Esophagus muscularis mucosa (tissue), 4 donors: ENCODE measurements at regions not wholly inside any gene's neighbourhood (a gene's known extent, or its start where the extent isn't known, plus 50 kb on each side); places are given as distances from the start of the nearest gene placed in this dataset.

Experiments
- EP300 ChIP-seq: sonication (generic); formaldehyde crosslinking; IDR thresholded peaks from one replicate; pipeline ENCODE4 v1.6.1; 2017; ENCODE audit warnings: antibody characterized with exemption
- POLR2A ChIP-seq: fragments of 450-650 bp; IDR thresholded peaks from one replicate; pipeline ENCODE4 v1.6.1; 2017; ENCODE audit warnings: antibody characterized with exemption, moderate library complexity, mild to moderate bottlenecking, low read depth
- POLR2AphosphoS5 ChIP-seq, 2 donors: sonication (generic); formaldehyde crosslinking; IDR thresholded peaks; one replicate each; pipeline ENCODE4 v1.6.1; 2017; ENCODE audit warnings: antibody characterized with exemption in 2 of 2
- TF ChIP-seq, protein P1 (sequence below), 3 experiments: fragments of 200-600 bp in 2 of 3; fragments of 450-650 bp in 1 of 3; sonication (generic) in 2 of 3; IDR thresholded peaks; one replicate each; pipeline ENCODE4 v1.5.1; 2017 to 2019; ENCODE audit warnings: antibody characterized with exemption in 3 of 3, mild to moderate bottlenecking in 2 of 3, moderate library complexity in 1 of 3

DNA sequence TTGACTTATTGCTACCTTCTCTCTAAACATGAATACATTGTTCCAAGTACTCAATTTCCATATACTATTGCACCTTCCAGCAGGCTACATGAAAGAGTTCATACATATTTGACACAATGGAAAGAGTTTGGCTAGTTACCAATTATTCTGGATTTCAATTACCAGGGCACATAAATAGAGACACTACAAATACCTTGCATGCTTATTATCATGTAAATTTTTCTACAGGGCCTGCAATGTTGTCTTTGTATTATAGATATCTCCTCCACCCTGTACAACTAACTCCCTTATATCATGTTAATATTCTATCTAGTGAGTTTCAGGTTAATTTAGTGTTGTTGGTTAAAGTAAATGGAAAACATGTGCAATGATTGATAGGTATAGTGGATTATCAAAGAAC lies 540.7 kb upstream of the SLITRK5 start:
- no peak for TF ChIP-seq POLR2AphosphoS5 (IDR thresholded peaks at IDR 0.05)
- TF ChIP-seq, protein P1, sequence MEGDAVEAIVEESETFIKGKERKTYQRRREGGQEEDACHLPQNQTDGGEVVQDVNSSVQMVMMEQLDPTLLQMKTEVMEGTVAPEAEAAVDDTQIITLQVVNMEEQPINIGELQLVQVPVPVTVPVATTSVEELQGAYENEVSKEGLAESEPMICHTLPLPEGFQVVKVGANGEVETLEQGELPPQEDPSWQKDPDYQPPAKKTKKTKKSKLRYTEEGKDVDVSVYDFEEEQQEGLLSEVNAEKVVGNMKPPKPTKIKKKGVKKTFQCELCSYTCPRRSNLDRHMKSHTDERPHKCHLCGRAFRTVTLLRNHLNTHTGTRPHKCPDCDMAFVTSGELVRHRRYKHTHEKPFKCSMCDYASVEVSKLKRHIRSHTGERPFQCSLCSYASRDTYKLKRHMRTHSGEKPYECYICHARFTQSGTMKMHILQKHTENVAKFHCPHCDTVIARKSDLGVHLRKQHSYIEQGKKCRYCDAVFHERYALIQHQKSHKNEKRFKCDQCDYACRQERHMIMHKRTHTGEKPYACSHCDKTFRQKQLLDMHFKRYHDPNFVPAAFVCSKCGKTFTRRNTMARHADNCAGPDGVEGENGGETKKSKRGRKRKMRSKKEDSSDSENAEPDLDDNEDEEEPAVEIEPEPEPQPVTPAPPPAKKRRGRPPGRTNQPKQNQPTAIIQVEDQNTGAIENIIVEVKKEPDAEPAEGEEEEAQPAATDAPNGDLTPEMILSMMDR (IDR thresholded peaks at IDR 0.05), result no peak
- TF ChIP-seq POLR2A, result no peak
- TF ChIP-seq EP300, result no peak
